Upper lobe of left lung (tissue), 6 donors: ENCODE measurements at regions not wholly inside any gene's neighbourhood (a gene's known extent, or its start where the extent isn't known, plus 50 kb on each side); places are given as distances from the start of the nearest gene placed in this dataset.

Experiments
- ATAC-seq, 2 donors: fragments of 200-7000 bp; cut with Tn5 transposase; one replicate each; pipeline ENCODE4 v1.9.1; 2022; ENCODE audit warnings: mild to moderate bottlenecking in 2 of 2, moderate library complexity in 2 of 2; ENCODE audit not compliant: low FRiP score in 2 of 2
- DNase-seq, 2 donors: peaks; one replicate each; pipeline ENCODE4 v3.0.0-alpha.2; 2019 to 2020
- H3K27ac ChIP-seq, 4 donors: fragments of 200-600 bp; sonication (generic); one replicate each; pipeline ENCODE4 v1.5.1; 2016 to 2019
- H3K27me3 ChIP-seq, 4 donors: fragments of 200-600 bp; sonication (generic); one replicate each; pipeline ENCODE4 v1.5.1; 2017 to 2019
- H3K36me3 ChIP-seq, 4 donors: fragments of 200-600 bp; sonication (generic); one replicate each; pipeline ENCODE4 v1.5.1; 2016 to 2019
- H3K4me1 ChIP-seq, 4 donors: fragments of 200-600 bp; sonication (generic); one replicate each; pipeline ENCODE4 v1.5.1; 2018 to 2019
- H3K4me3 ChIP-seq, 4 donors: fragments of 200-600 bp; sonication (generic); one replicate each; pipeline ENCODE4 v1.5.1; 2017 to 2019; ENCODE audit warnings: mild to moderate bottlenecking in 2 of 4, moderate library complexity in 1 of 4
- H3K9me3 ChIP-seq, 4 donors: fragments of 200-600 bp; sonication (generic); one replicate each; pipeline ENCODE4 v1.5.1; 2018 to 2019
- EP300 ChIP-seq, 4 donors: sonication (generic); formaldehyde crosslinking; IDR thresholded peaks; one replicate each; pipeline ENCODE4 v1.5.1; 2017; ENCODE audit warnings: antibody characterized with exemption in 4 of 4, control low read depth in 2 of 4
- POLR2A ChIP-seq, 4 donors: fragments of 450-650 bp; IDR thresholded peaks; one replicate each; pipeline ENCODE4 v1.5.1; 2016 to 2017; ENCODE audit warnings: antibody characterized with exemption in 4 of 4, mild to moderate bottlenecking in 2 of 4
- POLR2AphosphoS5 ChIP-seq, 2 donors: sonication (generic); formaldehyde crosslinking; IDR thresholded peaks; one replicate each; pipeline ENCODE4 v1.5.1; 2017; ENCODE audit warnings: antibody characterized with exemption in 2 of 2
- WGBS, 2 donors: methylation state at CpG; one replicate each; pipeline ENCODE4 v1.1.5; 2017 to 2018; 5-methylcytosine and 5-hydroxymethylcytosine counted together
- TF ChIP-seq, protein P1 (sequence below), 6 experiments: fragments of 450-650 bp in 4 of 6; fragments of 200-600 bp in 2 of 6; sonication (generic) in 2 of 6; IDR thresholded peaks; one replicate each; pipeline ENCODE4 v1.5.1; 2016 to 2019; ENCODE audit warnings: antibody characterized with exemption in 6 of 6
- donor health status: DM: no; HTN: no; CAD: no; lungs with moderate emphysema.
- donor health status: DM: no; HTN: yes; CAD: no; lungs with severe emphysema.

DNA sequence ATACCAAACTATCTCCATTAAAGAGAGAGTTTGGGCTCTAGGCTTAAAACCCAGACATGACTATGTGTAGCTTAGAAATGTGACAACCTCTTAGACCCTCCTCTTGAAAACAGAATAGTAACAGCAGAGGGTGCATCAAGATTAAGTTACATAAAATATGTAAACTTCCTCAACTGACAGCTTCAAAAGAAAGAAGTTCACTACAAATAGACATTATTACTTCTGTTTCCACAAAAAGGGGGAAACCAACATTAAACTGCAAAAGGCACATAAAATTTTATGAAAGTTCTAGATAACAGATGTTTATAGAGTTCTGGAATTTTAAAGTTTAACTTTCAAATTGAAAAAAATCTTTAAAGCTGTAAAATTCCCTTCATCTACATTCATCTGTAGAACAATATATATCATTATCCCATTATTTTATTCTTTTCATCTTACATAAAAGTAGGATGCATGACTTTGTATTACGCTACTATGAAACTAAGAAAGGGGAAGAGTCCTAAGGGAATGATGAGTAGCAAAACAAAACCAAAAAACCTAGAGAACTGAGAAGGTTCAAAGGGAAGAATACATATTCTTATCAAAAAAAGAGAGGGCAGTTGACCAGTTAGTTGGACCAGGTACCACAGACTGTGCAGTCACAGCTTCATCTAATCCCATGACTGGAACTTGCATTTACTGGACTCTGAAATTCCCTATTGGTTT lies 177.0 kb downstream of the SIPA1L2 start:
- H3K9me3 ChIP-seq = no peaks in the 10 kb centered on the region
- no peak for DNase-seq
- TF ChIP-seq POLR2AphosphoS5 (IDR thresholded peaks at IDR 0.05) (no peak), EP300 (IDR thresholded peaks at IDR 0.05) (no peak), POLR2A (IDR thresholded peaks at IDR 0.05) (no peak)
- TF ChIP-seq, protein P1, sequence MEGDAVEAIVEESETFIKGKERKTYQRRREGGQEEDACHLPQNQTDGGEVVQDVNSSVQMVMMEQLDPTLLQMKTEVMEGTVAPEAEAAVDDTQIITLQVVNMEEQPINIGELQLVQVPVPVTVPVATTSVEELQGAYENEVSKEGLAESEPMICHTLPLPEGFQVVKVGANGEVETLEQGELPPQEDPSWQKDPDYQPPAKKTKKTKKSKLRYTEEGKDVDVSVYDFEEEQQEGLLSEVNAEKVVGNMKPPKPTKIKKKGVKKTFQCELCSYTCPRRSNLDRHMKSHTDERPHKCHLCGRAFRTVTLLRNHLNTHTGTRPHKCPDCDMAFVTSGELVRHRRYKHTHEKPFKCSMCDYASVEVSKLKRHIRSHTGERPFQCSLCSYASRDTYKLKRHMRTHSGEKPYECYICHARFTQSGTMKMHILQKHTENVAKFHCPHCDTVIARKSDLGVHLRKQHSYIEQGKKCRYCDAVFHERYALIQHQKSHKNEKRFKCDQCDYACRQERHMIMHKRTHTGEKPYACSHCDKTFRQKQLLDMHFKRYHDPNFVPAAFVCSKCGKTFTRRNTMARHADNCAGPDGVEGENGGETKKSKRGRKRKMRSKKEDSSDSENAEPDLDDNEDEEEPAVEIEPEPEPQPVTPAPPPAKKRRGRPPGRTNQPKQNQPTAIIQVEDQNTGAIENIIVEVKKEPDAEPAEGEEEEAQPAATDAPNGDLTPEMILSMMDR (IDR thresholded peaks at IDR 0.05) = no peak
- H3K4me1 ChIP-seq = peaks cover 0 to 14% (median 2%) of the 10 kb centered on the region in 4 donors
- H3K4me3 ChIP-seq = no peak overlapping the region
- 78 to 90% methylated on average over 1 of the region's 1 CpG for WGBS, 2 donors
- no peak for ATAC-seq
- no peaks in the 10 kb centered on the region for H3K36me3 ChIP-seq
- no peak overlapping the region for H3K27ac ChIP-seq
- H3K27me3 ChIP-seq = no peaks in the 10 kb centered on the region

DNA sequence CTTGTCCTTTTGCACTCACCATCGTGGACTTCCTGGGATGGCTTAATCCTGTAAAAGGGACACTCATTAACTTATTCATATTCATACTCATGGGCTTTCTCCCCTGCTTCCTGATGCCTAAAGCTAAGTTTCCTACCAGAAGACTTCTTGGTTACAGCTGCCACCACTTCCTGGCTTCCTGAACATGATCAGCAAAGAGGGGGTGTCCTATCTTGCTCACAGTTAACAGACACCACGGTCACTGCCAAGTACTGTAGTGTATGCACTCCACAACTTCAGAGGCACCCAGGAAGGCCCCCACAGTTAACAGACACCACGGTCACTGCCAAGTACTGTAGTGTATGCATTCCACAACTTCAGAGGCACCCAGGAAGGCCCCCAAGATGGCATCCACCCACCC lies 177.8 kb downstream of the SIPA1L2 start:
- ATAC-seq = no peak
- Histone ChIP-seq H3K27me3 (no peaks in the 10 kb centered on the region), H3K36me3 (no peaks in the 10 kb centered on the region), H3K4me1 (peaks cover 0 to 14% (median 2%) of the 10 kb centered on the region in 4 donors), H3K4me3 (no peak overlapping the region), H3K27ac (no peak overlapping the region), H3K9me3 (no peaks in the 10 kb centered on the region)
- no peak for TF ChIP-seq EP300 (IDR thresholded peaks at IDR 0.05)
- TF ChIP-seq POLR2AphosphoS5 (IDR thresholded peaks at IDR 0.05) = no peak
- TF ChIP-seq POLR2A (IDR thresholded peaks at IDR 0.05) = no peak
- TF ChIP-seq, protein P1 (IDR thresholded peaks at IDR 0.05) = no peak
- WGBS, 2 donors = 69 to 77% methylated on average over 2 to 3 of the region's 3 CpGs
- DNase-seq = no peak

- 84 to 92% methylated on average over 2 of the region's 2 CpGs for WGBS, 2 donors
- peaks cover 0 to 8% (median 2%) of the 10 kb centered on the region in 4 donors for H3K4me1 ChIP-seq
- no peaks in the 10 kb centered on the region for H3K27me3 ChIP-seq
- DNase-seq (no peak), ATAC-seq (no peak)
- no peaks in the 10 kb centered on the region for H3K36me3 ChIP-seq
- no peak overlapping the region for H3K4me3 ChIP-seq
- no peak overlapping the region for H3K27ac ChIP-seq
- H3K9me3 ChIP-seq = no peaks in the 10 kb centered on the region
- no peak for TF ChIP-seq EP300 (IDR thresholded peaks at IDR 0.05)
- no peak for TF ChIP-seq POLR2AphosphoS5 (IDR thresholded peaks at IDR 0.05)
- TF ChIP-seq, protein P1 (IDR thresholded peaks at IDR 0.05) = no peak
- no peak for TF ChIP-seq POLR2A (IDR thresholded peaks at IDR 0.05)
These were observed 178.4 kb downstream of the SIPA1L2 start for GRCh38 chr1:232451506-232451905.

DNA sequence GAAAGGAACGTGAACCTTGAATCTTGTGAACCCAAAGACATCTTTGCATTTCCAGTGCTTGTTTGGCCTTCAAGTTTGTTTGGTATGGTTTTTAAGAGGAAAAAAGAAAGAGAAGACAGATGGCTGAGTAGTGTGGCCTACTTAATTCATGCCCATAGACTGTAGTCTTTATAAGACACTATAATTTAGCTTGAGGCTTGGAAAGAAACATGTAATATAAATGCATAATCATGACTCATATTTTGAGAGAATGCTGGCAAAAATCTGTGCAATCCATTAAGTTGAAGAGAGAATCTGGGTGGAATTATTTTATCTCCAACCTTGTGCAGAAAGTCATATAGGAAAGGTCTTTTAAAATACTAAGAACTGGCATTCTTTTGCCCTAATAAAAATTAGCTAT lies 179.3 kb downstream of the SIPA1L2 start:
- no peak for DNase-seq
- Histone ChIP-seq H3K36me3 (no peaks in the 10 kb centered on the region), H3K4me1 (peaks cover 0 to 7% (median 2%) of the 10 kb centered on the region in 4 donors), H3K27ac (no peak overlapping the region), H3K9me3 (no peaks in the 10 kb centered on the region), H3K27me3 (no peaks in the 10 kb centered on the region), H3K4me3 (no peak overlapping the region)
- ATAC-seq = no peak
- TF ChIP-seq, protein P1 (IDR thresholded peaks at IDR 0.05) = no peak
- TF ChIP-seq POLR2A (IDR thresholded peaks at IDR 0.05) (no peak), EP300 (IDR thresholded peaks at IDR 0.05) (no peak), POLR2AphosphoS5 (IDR thresholded peaks at IDR 0.05) (no peak)
- WGBS, 2 donors = 92 to 96% methylated on average over 1 of the region's 1 CpG

- H3K27me3 ChIP-seq = no peaks in the 10 kb centered on the region
- peaks cover 0 to 2% (median 0%) of the 10 kb centered on the region in 4 donors for H3K4me1 ChIP-seq
- no peak overlapping the region for H3K27ac ChIP-seq
- TF ChIP-seq POLR2A (IDR thresholded peaks at IDR 0.05) (no peak), EP300 (IDR thresholded peaks at IDR 0.05) (no peak), POLR2AphosphoS5 (IDR thresholded peaks at IDR 0.05) (no peak)
- TF ChIP-seq, protein P1 (IDR thresholded peaks at IDR 0.05) = no peak
- H3K9me3 ChIP-seq = no peaks in the 10 kb centered on the region
- H3K4me3 ChIP-seq = no peak overlapping the region
- peaks cover 0 to 23% (median 4%) of the 10 kb centered on the region in 4 donors for H3K36me3 ChIP-seq
- ATAC-seq = no peak
- 80 to 81% methylated on average over 2 of the region's 2 CpGs for WGBS, 2 donors
- no peak for DNase-seq
These were observed 182.8 kb downstream of the SIPA1L2 start for GRCh38 chr1:232447125-232447524.
